Sigmoid colon (tissue), 4 donors: ENCODE measurements at regions not wholly inside any gene's neighbourhood (a gene's known extent, or its start where the extent isn't known, plus 50 kb on each side); places are given as distances from the start of the nearest gene placed in this dataset.

Experiments used
- EP300 ChIP-seq, 4 donors: sonication (generic); formaldehyde crosslinking; IDR thresholded peaks; one replicate each; pipeline ENCODE4 v1.6.1; 2017; ENCODE audit warnings: antibody characterized with exemption in 4 of 4
- POLR2A ChIP-seq, 2 donors: fragments of 450-650 bp; IDR thresholded peaks; one replicate each; pipeline ENCODE4 v1.6.1; 2016; ENCODE audit warnings: antibody characterized with exemption in 2 of 2, mild to moderate bottlenecking in 2 of 2, moderate library complexity in 2 of 2
- POLR2AphosphoS5 ChIP-seq, 4 donors: sonication (generic); formaldehyde crosslinking; IDR thresholded peaks; one replicate each; pipeline ENCODE4 v1.6.1; 2017; ENCODE audit warnings: antibody characterized with exemption in 4 of 4
- TF ChIP-seq, protein P1 (sequence below), 4 experiments: fragments of 450-650 bp in 3 of 4; fragments of 200-600 bp in 1 of 4; IDR thresholded peaks; one replicate each; pipeline ENCODE4 v1.5.1; 2016 to 2019; ENCODE audit warnings: antibody characterized with exemption in 4 of 4, mild to moderate bottlenecking in 3 of 4, moderate library complexity in 2 of 4

DNA sequence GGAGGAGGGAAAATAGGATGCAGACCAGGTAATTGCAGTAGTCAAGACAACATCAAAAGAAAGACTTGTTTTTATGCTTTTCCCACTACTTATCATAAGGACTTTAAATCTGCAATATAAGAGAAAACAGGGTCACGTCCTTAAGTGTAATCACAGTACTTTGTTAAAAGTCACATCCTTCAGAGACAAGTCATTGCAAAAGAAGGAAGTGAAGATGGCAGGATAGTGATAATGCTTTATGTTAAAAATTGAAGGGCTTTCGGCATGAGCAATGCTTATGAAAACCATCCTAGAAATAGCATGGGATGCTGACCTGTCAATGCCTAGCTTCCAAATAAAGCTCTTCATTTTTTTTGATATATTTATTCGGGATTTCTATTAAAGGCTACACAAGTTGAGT lies 110.2 kb upstream of the TENM3 start:
- TF ChIP-seq POLR2AphosphoS5 (IDR thresholded peaks at IDR 0.05) (no peak), POLR2A (IDR thresholded peaks at IDR 0.05) (no peak), EP300 (IDR thresholded peaks at IDR 0.05) (no peak)
- TF ChIP-seq, protein P1, sequence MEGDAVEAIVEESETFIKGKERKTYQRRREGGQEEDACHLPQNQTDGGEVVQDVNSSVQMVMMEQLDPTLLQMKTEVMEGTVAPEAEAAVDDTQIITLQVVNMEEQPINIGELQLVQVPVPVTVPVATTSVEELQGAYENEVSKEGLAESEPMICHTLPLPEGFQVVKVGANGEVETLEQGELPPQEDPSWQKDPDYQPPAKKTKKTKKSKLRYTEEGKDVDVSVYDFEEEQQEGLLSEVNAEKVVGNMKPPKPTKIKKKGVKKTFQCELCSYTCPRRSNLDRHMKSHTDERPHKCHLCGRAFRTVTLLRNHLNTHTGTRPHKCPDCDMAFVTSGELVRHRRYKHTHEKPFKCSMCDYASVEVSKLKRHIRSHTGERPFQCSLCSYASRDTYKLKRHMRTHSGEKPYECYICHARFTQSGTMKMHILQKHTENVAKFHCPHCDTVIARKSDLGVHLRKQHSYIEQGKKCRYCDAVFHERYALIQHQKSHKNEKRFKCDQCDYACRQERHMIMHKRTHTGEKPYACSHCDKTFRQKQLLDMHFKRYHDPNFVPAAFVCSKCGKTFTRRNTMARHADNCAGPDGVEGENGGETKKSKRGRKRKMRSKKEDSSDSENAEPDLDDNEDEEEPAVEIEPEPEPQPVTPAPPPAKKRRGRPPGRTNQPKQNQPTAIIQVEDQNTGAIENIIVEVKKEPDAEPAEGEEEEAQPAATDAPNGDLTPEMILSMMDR (IDR thresholded peaks at IDR 0.05) = no peak
